ENCODE measurements at regions not wholly inside any gene's neighbourhood (a gene's known extent, or its start where the extent isn't known, plus 50 kb on each side); places are given as distances from the start of the nearest gene placed in this dataset.

DNA sequence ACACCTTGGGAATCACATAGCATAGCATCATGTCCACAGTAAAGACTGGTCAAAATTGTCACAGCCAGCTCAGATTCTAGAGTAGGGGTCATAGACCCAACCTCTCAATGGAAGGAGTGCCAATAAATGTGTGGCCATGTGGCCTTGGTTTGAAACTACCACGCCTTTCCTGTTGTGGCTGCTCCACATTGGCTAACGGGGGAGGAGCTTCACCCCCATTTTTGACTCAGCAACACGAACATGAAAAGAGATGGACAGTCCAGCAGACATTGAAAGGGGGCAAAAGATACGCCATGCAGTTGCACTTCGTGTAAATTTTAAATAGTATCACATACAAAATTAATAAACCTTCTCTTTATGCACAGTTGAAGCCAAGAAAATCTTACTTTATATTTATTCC is 78.4 kb upstream of the HIVEP3 start:
- Histone ChIP-seq H3K9me3 (replicated peaks; ENCODE audit: control insufficient read depth, low read depth, low read length) (no peaks in the 10 kb centered on the region), H3K4me3 (ENCODE audit: low read length) (no peak overlapping the region), H3K36me3 (ENCODE audit: control insufficient read depth, insufficient read depth, low read length) (no peaks in the 10 kb centered on the region), H3K27me3 (ENCODE audit: control insufficient read depth, insufficient read depth, low read length) (no peaks in the 10 kb centered on the region), H3K27ac (ENCODE audit: low read length) (no peak overlapping the region), H3K4me1 (ENCODE audit: control insufficient read depth, insufficient read depth, low read length) (no peaks in the 10 kb centered on the region)
- DNase-seq = no peak
- no CpG with 5 or more reads among the region's 5 CpGs for WGBS (ENCODE audit: insufficient coverage)

DNA sequence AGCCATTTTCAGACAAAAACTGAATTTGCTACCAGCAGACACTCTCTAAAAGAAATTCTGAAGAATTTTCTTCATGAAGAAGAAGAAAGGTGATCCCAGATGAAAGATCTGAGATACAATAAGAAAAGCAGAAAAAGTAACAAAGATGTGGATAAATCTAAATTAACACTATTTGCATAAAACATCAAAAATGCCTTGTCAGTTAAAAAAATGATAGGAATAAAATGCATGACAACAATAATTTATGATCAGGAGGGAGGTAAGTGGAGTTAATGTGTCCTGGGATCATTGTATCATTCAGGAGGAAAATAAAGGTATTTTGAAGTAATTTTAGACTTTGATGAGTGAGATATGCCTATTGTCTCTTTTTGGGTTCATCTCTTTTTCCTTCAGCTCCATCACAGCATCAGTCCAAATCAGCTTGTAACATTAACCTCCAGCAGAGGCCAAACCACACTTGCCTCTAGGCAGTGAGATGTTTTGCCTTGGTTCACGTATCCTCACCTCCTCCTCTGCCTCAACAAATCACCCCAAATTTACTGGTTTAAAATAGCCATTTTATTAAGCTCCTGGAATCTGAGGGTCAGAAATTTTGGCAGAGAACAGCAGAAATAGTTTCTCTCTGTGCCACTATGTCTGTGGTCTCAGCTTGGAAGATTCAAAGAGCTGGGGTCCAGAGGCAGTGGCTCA is 76.9 kb upstream of the HIVEP3 start:
- H3K4me3 ChIP-seq (ENCODE audit: low read length) = no peak overlapping the region
- no peaks in the 10 kb centered on the region for H3K9me3 ChIP-seq (replicated peaks; ENCODE audit: control insufficient read depth, low read depth, low read length)
- no CpG with 5 or more reads among the region's 1 CpG for WGBS (ENCODE audit: insufficient coverage)
- no peaks in the 10 kb centered on the region for H3K27me3 ChIP-seq (ENCODE audit: control insufficient read depth, insufficient read depth, low read length)
- no peaks in the 10 kb centered on the region for H3K4me1 ChIP-seq (ENCODE audit: control insufficient read depth, insufficient read depth, low read length)
- no peaks in the 10 kb centered on the region for H3K36me3 ChIP-seq (ENCODE audit: control insufficient read depth, insufficient read depth, low read length)
- DNase-seq = no peak
- H3K27ac ChIP-seq (ENCODE audit: low read length) = no peak overlapping the region

DNA sequence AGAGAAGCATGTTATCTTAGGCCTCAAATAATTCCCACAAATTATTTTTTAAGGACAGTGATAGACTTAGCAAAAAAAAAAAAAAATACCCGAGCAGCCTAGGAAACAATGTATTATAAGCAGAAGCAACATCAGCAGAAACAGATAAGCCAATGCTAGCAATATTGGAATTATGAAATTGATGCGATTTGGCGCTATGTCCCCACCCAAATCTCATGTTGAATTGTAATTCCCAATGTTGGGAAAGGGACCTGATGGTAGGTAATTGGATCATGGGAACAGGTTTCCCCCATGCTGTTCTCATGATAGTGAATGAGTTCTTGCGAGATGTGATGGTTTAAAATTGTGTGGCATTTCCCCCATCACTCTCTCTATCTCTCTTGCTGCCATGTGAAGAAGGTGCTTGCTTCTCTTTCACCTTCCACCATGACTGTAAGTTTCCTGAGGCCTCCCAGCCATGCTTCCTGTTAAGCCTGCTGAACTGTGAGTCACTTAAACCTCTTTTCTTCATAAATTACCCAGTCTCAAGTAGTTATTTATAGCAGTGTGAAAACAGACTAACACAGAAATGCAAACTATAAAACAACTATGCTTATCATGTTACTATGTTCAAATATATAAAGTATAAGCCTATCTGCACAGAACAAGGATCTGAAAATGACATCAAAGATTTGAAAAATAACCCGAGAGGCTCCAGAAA is 75.6 kb upstream of the HIVEP3 start:
- H3K9me3 ChIP-seq (replicated peaks; ENCODE audit: control insufficient read depth, low read depth, low read length) = no peaks in the 10 kb centered on the region
- H3K36me3 ChIP-seq (ENCODE audit: control insufficient read depth, insufficient read depth, low read length) = no peaks in the 10 kb centered on the region
- no peak overlapping the region for H3K4me3 ChIP-seq (ENCODE audit: low read length)
- no peak for DNase-seq
- no peaks in the 10 kb centered on the region for H3K27me3 ChIP-seq (ENCODE audit: control insufficient read depth, insufficient read depth, low read length)
- no peaks in the 10 kb centered on the region for H3K4me1 ChIP-seq (ENCODE audit: control insufficient read depth, insufficient read depth, low read length)
- no peak overlapping the region for H3K27ac ChIP-seq (ENCODE audit: low read length)
- WGBS (ENCODE audit: insufficient coverage) = no CpG with 5 or more reads among the region's 5 CpGs

DNA sequence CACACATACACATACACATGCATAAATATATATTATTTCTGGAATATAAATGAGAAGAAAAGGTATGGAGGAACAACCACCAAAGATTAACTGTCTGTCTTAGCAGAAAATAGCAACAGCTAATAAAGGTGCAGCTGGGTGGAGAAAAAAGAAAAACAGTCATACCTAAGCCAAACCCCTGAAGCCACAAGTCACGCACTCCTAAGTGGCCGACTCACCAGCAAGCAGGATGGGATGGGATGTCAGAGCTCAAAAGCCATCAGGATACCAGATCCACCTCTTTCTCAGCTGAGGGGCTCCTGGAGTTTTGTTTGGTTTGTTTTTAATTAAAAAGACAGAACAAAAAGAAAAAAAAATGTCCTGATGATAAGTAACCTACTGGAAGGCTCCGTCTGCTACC is 64.7 kb upstream of the HIVEP3 start:
- H3K27me3 ChIP-seq (ENCODE audit: control insufficient read depth, insufficient read depth, low read length) = no peaks in the 10 kb centered on the region
- DNase-seq = no peak
- H3K4me3 ChIP-seq (ENCODE audit: low read length) = no peak overlapping the region
- no peaks in the 10 kb centered on the region for H3K4me1 ChIP-seq (ENCODE audit: control insufficient read depth, insufficient read depth, low read length)
- H3K36me3 ChIP-seq (ENCODE audit: control insufficient read depth, insufficient read depth, low read length) = no peaks in the 10 kb centered on the region
- no peaks in the 10 kb centered on the region for H3K9me3 ChIP-seq (replicated peaks; ENCODE audit: control insufficient read depth, low read depth, low read length)
- no CpG with 5 or more reads among the region's 3 CpGs for WGBS (ENCODE audit: insufficient coverage)
- H3K27ac ChIP-seq (ENCODE audit: low read length) = no peak overlapping the region

DNA sequence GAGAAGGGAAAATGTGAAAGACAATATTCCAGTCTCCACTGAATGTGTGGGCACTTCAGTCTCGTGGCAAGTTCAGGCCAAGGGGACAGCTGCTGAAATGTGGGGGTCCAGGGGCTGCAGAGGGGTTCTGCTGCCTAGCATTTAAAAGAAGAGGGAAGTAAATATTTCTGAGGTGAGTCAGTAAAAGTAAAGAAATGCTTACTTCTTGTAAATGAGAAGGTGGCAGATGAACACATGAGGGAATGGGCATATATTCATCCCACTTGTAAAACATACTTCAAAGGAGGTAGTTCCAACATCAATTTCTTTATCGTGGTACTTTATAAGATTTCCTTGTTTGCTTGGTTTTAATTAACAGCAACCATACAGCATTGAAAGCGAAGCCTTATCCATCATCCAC is 63.1 kb upstream of the HIVEP3 start:
- Histone ChIP-seq H3K36me3 (ENCODE audit: control insufficient read depth, insufficient read depth, low read length) (no peaks in the 10 kb centered on the region), H3K27ac (ENCODE audit: low read length) (no peak overlapping the region), H3K4me3 (ENCODE audit: low read length) (no peak overlapping the region), H3K4me1 (ENCODE audit: control insufficient read depth, insufficient read depth, low read length) (no peaks in the 10 kb centered on the region), H3K27me3 (ENCODE audit: control insufficient read depth, insufficient read depth, low read length) (no peaks in the 10 kb centered on the region), H3K9me3 (replicated peaks; ENCODE audit: control insufficient read depth, low read depth, low read length) (no peaks in the 10 kb centered on the region)
- 46% methylated on average over 1 of the region's 3 CpGs for WGBS (ENCODE audit: insufficient coverage)
- DNase-seq = no peak

DNA sequence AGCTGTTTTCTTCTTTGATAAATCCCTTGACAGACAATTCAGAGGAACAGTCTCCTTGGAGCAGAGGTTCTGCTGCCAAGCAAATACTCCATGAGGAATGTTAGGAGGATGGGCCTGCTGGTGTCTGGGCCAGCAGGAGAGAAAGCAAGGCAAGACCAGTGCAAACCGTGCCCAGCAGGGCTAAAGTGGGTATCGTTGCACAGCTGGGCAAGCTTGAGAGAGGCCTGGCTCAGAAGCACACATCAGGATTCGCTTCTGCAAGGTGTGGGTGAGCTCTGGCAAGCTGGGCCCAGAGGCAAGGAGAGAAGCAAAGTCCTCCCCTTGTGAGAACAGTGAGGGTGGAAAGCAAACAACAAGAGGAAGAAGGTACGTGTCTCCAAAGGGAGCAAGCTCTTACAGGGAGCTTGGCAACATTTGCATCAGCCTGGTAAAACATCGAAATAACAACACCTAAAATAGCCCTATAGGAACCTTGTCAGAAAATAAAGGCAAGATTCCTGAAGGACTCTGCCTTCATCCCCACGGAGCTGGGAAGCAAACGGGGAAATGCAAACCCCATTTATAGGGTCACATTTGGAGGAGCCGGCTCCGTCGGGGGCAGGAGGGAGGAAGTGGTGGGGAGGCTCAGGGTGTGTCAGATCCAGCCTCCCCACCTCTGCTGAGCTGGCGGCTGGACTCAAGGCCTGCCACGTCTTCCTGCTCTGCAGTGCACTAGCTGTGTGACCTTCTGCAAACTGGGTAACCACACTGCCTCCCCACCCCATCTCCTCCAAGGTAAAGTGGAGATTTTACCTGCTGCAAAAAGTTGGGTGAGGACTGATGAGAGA is 62.3 kb upstream of the HIVEP3 start:
- H3K36me3 ChIP-seq (ENCODE audit: control insufficient read depth, insufficient read depth, low read length) = no peaks in the 10 kb centered on the region
- no peaks in the 10 kb centered on the region for H3K4me1 ChIP-seq (ENCODE audit: control insufficient read depth, insufficient read depth, low read length)
- H3K27me3 ChIP-seq (ENCODE audit: control insufficient read depth, insufficient read depth, low read length) = no peaks in the 10 kb centered on the region
- no peak overlapping the region for H3K27ac ChIP-seq (ENCODE audit: low read length)
- no peak for DNase-seq
- no peaks in the 10 kb centered on the region for H3K9me3 ChIP-seq (replicated peaks; ENCODE audit: control insufficient read depth, low read depth, low read length)
- WGBS (ENCODE audit: insufficient coverage) = 42% methylated on average over 7 of the region's 12 CpGs
- H3K4me3 ChIP-seq (ENCODE audit: low read length) = no peak overlapping the region

GRCh38 chr1:41978986-41979385 is 60.3 kb upstream of the HIVEP3 start:
- Histone ChIP-seq H3K4me1 (ENCODE audit: control insufficient read depth, insufficient read depth, low read length) (no peaks in the 10 kb centered on the region), H3K27me3 (ENCODE audit: control insufficient read depth, insufficient read depth, low read length) (no peaks in the 10 kb centered on the region), H3K36me3 (ENCODE audit: control insufficient read depth, insufficient read depth, low read length) (no peaks in the 10 kb centered on the region), H3K9me3 (replicated peaks; ENCODE audit: control insufficient read depth, low read depth, low read length) (no peaks in the 10 kb centered on the region), H3K27ac (ENCODE audit: low read length) (no peak overlapping the region), H3K4me3 (ENCODE audit: low read length) (no peak overlapping the region)
- no peak for DNase-seq
- WGBS (ENCODE audit: insufficient coverage) = 72% methylated on average over 3 of the region's 4 CpGs

DNA sequence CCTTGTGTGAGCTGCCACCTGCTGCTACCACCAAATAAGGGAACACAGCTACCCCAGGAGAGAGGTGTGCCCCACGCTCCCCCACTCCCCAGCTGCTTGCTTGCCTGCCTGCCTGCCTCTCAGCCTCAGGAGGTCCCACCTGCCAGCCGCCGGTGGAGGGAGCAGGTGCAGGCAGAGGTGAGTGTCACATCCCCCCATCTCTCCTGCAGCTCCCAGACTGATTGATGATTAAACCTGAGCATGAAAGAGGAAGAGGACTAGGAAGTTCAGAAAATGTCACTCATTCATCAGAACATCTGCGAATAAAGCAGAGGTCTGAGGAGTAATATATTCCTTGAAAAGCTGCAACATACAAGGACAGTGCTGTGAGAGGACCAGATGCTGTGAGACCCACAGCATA is 58.6 kb upstream of the HIVEP3 start:
- H3K36me3 ChIP-seq (ENCODE audit: control insufficient read depth, insufficient read depth, low read length) = no peaks in the 10 kb centered on the region
- H3K4me1 ChIP-seq (ENCODE audit: control insufficient read depth, insufficient read depth, low read length) = no peaks in the 10 kb centered on the region
- no peak overlapping the region for H3K4me3 ChIP-seq (ENCODE audit: low read length)
- no peak for DNase-seq
- no peaks in the 10 kb centered on the region for H3K9me3 ChIP-seq (replicated peaks; ENCODE audit: control insufficient read depth, low read depth, low read length)
- no CpG with 5 or more reads among the region's 4 CpGs for WGBS (ENCODE audit: insufficient coverage)
- H3K27ac ChIP-seq (ENCODE audit: low read length) = no peak overlapping the region
- no peaks in the 10 kb centered on the region for H3K27me3 ChIP-seq (ENCODE audit: control insufficient read depth, insufficient read depth, low read length)

GRCh38 chr1:41976671-41977070 is 57.9 kb upstream of the HIVEP3 start:
- no peak for DNase-seq
- H3K27ac ChIP-seq (ENCODE audit: low read length) = no peak overlapping the region
- H3K4me3 ChIP-seq (ENCODE audit: low read length) = no peak overlapping the region
- H3K27me3 ChIP-seq (ENCODE audit: control insufficient read depth, insufficient read depth, low read length) = no peaks in the 10 kb centered on the region
- H3K9me3 ChIP-seq (replicated peaks; ENCODE audit: control insufficient read depth, low read depth, low read length) = no peaks in the 10 kb centered on the region
- no peaks in the 10 kb centered on the region for H3K4me1 ChIP-seq (ENCODE audit: control insufficient read depth, insufficient read depth, low read length)
- WGBS (ENCODE audit: insufficient coverage) = 87% methylated on average over 6 of the region's 7 CpGs
- H3K36me3 ChIP-seq (ENCODE audit: control insufficient read depth, insufficient read depth, low read length) = no peaks in the 10 kb centered on the region

GRCh38 chr1:41975850-41976569 is 57.3 kb upstream of the HIVEP3 start:
- H3K36me3 ChIP-seq (ENCODE audit: control insufficient read depth, insufficient read depth, low read length) = no peaks in the 10 kb centered on the region
- no peaks in the 10 kb centered on the region for H3K27me3 ChIP-seq (ENCODE audit: control insufficient read depth, insufficient read depth, low read length)
- DNase-seq = no peak
- H3K4me1 ChIP-seq (ENCODE audit: control insufficient read depth, insufficient read depth, low read length) = no peaks in the 10 kb centered on the region
- H3K27ac ChIP-seq (ENCODE audit: low read length) = no peak overlapping the region
- H3K4me3 ChIP-seq (ENCODE audit: low read length) = no peak overlapping the region
- no peaks in the 10 kb centered on the region for H3K9me3 ChIP-seq (replicated peaks; ENCODE audit: control insufficient read depth, low read depth, low read length)
- 72% methylated on average over 3 of the region's 12 CpGs for WGBS (ENCODE audit: insufficient coverage)
